NCI-H1417 treated with DMSO at 0.1 percent for 48 hours (cell line): ENCODE measurements at regions not wholly inside any gene's neighbourhood (a gene's known extent, or its start where the extent isn't known, plus 50 kb on each side); places are given as distances from the start of the nearest gene placed in this dataset.
"Not testable (repeated sequence)": the region's sequence is repeated elsewhere in the genome, so short reads cannot be mapped to it uniquely, and the experiment has no call there.

ENCODE experiments used
- DNase-seq: peaks from one replicate; lab custom pipeline; 2025; lab: John Stamatoyannopoulos, UW

DNA sequence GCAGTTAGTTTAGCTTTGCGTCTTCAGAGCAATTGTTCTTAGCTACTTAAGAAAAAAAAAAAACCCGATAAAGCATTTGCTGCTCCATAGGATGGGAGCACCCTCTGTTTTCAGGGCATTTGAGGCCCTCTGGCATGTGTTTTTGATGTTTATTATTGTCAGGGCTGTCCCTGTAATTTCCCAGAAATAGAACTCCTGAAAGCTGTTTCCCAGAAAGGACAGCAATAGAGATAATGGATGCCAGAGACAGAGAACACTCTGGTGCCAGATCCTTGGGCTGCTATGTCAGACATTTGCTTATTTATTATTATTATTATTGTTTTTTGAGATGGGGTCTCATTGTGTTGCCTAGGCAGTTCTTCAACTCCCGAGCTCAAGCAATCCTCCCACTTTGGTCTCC lies 201.3 kb downstream of the ALG10 start:
- DNase-seq, result no peak

DNA sequence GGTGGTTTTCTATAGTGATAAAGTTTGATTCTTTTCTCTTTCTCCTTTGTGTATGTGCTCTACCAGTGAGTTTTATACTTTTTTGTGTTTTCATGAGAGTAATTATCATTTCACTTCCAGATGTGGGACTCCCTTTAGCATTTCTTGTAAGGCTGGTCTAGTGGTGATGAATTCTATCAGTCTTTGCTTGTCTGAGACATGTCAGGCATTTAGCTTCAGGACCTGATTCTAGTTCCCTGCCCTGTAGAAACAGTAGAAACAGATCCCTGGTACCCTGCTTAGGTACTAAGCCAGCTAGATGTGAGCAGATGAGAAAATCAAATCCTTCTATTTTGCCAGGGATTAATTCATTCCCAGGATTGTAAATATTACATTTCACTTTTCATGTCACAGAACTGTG lies 203.7 kb downstream of the ALG10 start:
- not testable (repeated sequence) for DNase-seq

DNA sequence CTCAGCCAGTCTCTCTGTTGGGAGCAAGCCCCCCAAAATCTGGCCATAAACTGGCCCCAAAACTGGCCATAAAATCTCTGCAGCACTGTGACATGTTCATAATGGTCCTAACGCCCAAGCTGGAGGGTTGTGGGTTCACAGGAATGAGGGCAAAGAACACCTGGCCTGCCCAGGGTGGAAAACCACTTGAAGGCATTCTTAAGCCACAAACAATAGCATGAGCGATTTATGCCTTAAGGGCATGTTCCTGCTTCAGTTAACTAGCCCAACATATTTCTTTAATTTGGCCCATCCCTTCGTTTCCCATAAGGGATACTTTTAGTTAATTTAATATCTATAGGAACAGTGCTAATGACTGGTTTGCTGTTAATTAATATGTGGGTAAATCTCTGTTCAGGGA lies 205.8 kb downstream of the ALG10 start:
- not testable (repeated sequence) for DNase-seq

- DNase-seq, result not testable (repeated sequence)
Observed at GRCh38 chr12:34229033-34229432, 206.7 kb downstream of the ALG10 start.

DNA sequence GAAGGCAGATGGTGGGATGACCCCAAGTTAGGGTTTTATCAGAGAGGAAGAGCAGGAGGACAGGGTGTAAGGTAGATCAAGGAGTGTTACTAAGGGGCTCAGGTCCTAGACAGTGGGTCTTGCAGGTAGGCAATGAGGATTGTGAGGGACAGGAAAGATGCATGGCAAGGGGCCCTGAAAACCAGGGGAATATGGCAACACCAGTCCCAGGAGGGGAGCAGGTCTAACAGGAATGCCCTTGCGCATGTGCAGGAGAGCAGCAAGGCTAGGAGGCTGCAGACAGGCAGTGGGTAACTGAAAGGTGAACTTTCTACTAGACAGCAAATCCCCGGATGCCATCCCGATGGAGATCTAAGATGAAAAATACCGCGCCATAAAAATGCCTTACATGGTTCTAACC lies 211.3 kb downstream of the ALG10 start:
- DNase-seq, result no peak

- no peak for DNase-seq
Observed at GRCh38 chr12:34236073-34236472, 213.8 kb downstream of the ALG10 start.

DNA sequence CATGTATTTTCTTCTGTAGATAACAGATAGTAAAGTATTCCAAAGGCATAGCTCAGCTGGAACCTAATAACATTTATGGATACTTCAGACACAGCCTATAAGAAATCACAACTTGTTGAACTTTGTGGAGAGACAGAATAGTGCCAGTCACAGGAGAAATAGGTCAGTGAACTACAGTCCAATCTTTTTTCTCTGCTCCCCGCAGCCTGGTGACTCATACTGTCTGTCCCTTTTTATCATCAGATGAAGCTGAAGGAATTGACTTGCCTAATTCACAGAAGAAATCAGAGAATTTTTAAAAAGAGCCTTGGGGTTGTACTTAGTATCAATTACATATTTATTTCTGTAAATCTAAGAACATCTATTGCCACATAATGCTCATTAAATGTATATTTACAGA lies 222.3 kb downstream of the ALG10 start:
- no peak for DNase-seq

GRCh38 chr12:34249271-34249670 lies 227.0 kb downstream of the ALG10 start:
- no peak for DNase-seq

- not testable (repeated sequence) for DNase-seq
Observed at GRCh38 chr12:34251879-34252278, 229.6 kb downstream of the ALG10 start.

- DNase-seq, result no peak
Observed at GRCh38 chr12:34253674-34254073, 231.4 kb downstream of the ALG10 start.

GRCh38 chr12:34257093-34257492 lies 234.8 kb downstream of the ALG10 start:
- no peak for DNase-seq

GRCh38 chr12:34262140-34262539 lies 239.8 kb downstream of the ALG10 start:
- DNase-seq, result not testable (repeated sequence)

DNA sequence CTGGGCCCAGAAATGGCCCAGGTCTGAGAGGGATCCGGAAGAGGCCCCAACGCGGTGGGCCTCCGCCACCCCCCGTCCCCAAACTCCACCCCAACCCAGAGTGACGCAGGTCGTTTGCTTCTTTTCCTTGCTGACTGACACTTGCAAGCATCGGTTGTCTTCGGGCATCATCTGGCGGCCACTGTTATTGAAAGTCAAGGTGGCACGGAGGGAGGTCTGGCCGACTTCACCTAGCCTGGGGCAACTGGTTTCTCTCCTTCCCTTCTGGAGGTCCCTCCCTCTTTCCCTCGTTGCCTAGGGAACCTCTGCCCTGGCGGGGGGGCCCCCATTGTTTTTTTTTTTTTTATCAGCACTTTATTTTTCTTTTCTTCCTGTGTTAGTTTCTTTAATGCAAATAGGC lies 241.8 kb downstream of the ALG10 start:
- no peak for DNase-seq

DNA sequence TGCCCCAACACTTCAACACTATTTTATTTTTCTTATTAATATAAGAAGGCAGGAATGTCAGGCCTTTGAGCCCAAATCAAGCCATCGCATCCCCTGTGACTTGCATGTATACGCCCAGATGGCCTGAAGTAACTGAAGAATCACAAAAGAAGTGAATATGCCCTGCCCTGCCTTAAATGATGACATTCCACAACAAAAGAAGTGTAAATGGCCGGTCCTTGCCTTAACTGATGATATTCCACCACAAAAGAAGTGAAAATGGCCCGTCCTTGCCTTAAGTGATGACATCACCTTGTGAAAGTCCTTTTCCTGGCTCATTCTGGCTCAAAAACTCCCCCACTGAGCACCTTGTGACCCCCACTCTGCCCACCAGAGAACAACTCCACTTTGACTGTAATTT lies 251.4 kb downstream of the ALG10 start:
- not testable (repeated sequence) for DNase-seq

DNA sequence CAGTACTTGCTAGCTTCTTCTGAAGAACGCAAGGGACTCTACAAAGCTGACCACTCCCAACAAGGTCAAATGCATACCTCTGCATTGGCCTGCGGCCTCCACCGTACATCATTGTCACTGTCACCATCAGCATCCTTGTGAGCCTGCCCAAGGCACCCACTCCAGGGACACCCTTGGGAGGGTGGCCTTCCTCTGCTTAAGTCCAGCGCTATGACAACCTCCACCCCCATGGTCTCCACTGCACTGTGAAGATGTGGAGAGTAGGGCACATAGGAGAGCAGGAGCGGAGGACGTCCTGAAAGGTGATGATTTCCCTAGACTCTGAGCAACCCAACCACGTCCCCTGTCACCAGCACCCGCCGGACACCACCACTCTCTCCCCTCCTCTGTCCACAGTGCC lies 252.8 kb downstream of the ALG10 start:
- DNase-seq, result no peak

DNA sequence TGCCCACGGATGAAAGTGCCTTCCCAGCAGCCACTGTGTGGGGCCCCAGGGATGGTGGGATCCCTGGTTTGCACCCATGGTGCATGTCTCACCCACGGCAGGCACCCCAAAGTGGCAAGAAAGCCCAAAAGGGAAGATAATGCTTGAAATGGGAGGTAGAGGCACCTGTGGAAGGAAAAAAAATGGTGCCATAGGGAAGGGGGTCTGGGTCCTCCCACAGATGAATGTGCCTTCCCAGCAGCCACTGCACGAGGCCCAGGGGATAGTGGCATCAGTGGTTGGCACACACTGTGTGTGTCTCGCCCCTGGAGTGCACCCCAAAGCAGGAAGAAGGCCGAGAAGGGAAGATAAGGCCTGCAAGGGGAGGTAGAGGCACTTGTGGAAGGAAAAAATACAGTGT lies 264.2 kb downstream of the ALG10 start:
- no peak for DNase-seq

DNA sequence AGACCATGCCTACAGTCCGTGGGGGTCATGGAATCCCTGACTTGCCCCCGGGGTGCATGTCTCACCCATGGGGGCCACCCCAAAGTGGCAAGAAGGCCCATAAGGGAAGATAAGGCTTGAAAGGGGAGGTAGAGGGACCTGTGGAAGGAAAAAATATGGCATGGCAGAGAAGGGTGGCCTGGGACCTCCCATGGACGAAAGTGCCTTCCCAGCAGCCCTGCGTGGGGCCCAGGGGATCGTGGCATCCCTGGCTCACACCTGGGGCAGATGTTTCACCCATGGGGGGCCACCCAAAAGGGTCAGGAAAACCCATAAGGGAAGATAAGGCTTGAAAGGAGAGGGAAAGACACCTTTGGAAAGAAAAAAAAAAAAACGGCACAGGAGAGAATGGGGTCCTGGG lies 264.6 kb downstream of the ALG10 start:
- no peak for DNase-seq

GRCh38 chr12:34287437-34287836 lies 265.1 kb downstream of the ALG10 start:
- DNase-seq, result no peak

DNA sequence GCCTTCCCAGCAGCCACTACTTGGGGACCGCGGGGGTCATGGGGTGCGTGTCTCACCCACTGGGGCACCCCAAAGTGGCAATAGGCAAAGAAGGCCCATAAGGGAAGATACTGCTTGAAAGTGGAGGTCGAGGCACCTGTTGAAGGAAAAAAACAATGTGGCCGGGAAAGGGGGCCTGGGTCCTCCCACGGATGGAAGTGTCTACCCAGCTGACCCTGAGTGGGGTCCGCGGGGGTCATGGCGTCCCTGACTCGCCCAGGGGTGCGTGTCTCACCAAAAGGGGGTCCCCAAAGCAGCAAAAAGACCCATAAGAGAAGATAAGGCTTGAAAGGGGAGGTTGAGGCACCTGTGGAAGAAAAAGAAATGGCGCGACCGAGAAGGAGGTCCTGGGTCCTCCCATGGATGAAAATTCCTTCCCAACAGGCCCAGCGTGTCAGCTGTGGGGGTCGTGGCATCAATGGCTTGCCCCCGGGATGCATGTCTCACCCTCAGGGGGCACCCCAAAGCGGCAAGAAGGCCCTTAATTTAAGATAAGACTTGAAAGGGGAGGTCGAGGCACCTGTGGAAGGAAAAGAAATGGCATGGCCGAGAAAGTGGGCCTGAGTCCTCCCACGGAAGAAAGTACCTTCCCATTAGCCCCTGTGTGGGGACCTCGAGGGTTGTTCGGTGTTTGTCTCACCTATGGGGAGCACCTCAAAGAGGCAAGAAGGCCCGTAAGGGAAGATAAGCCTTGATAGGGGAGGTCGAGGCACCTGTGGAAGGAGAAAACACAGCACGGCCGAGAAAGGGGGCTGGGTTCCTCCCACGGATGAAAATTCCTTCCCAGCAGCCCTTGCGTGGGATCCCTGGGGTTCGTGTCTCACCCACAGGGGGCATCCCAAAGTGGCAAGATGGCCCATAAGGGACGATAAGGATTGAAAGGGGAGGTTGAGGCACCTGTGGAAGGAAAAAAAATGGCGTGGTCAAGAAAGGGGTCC lies 266.0 kb downstream of the ALG10 start:
- no peak for DNase-seq

DNA sequence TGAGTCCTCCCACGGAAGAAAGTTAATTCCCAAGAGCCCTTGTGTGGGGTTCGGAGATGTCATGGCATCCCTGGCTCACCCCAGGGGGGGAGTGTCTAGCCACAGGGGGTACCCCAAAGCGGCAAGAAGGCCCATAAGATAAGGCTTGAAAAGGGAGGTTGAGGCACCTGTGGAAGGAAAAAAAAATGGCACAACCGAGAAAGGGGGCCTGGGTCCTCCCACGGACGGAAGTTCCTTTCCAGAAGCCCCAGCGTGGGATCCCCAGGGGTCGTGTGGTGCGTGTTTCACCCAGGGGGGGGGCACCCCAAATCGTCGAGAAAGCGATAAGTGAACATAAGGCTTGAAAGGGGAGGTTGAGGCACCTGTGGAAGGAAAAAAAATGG lies 266.7 kb downstream of the ALG10 start:
- DNase-seq, result no peak

DNA sequence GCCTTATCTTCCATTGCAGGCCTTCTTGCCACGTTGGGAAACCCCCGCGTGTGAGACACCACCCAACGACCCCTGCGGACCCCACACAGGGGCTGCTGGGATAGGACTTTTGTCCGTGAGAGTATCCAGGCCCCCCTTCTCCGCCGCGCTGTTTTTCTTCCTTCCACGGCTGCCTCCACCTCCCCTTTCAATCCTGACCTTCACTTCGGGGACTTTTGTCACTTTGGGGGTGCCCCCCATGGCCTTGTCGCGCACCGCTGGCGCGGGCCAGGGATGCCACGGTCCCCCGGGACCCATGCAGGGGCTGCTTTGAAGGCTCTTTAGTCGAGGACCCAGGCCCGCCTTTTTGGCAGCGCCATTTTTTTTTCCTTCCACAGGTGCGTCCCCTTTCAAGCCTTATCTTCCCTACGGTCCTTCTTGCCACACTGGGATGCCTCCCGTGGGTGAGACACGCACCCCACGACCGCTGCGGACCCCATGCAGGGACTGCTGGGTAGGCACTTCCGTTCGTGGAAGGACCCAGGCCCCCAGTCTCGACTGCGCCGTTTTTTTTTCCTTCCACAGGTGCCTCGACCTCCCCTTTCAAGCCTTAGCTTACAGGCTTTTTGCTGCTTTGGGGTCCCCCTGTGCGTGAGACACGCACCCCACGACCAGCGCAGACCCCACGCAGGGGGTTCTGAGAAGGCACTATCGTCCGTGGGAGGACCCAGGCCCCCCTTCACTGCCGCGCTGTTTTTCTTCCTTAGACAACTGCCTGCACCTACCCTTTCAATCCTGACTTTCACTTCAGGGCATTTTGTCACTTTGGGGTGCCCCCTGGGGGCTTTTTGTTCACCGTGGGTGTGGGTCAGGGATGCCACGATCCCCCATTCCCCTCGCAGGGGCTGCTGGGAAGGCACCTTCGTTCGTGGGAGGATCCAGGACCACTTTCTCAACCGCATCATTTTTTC lies 267.4 kb downstream of the ALG10 start:
- DNase-seq, result no peak

GRCh38 chr12:34290381-34290995 lies 268.2 kb downstream of the ALG10 start:
- DNase-seq, result no peak
